ENCODE measurements at regions not wholly inside any gene's neighbourhood (a gene's known extent, or its start where the extent isn't known, plus 50 kb on each side); places are given as distances from the start of the nearest gene placed in this dataset.

GRCh38 chr3:3586843-3587646, 212.2 kb upstream of the LRRN1 start (continued):
- TF ChIP-seq ATF2 (IDR thresholded peaks at IDR 0.05; ENCODE audit: low read length): no peak
- no peak for TF ChIP-seq EZH2 (IDR thresholded peaks at IDR 0.05; ENCODE audit: low read depth, low read length, severe bottlenecking)
- TF ChIP-seq, protein P1, sequence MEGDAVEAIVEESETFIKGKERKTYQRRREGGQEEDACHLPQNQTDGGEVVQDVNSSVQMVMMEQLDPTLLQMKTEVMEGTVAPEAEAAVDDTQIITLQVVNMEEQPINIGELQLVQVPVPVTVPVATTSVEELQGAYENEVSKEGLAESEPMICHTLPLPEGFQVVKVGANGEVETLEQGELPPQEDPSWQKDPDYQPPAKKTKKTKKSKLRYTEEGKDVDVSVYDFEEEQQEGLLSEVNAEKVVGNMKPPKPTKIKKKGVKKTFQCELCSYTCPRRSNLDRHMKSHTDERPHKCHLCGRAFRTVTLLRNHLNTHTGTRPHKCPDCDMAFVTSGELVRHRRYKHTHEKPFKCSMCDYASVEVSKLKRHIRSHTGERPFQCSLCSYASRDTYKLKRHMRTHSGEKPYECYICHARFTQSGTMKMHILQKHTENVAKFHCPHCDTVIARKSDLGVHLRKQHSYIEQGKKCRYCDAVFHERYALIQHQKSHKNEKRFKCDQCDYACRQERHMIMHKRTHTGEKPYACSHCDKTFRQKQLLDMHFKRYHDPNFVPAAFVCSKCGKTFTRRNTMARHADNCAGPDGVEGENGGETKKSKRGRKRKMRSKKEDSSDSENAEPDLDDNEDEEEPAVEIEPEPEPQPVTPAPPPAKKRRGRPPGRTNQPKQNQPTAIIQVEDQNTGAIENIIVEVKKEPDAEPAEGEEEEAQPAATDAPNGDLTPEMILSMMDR (IDR thresholded peaks at IDR 0.05; ENCODE audit: control extremely low read depth in 1 of 3, insufficient read depth in 1 of 3, low read depth in 1 of 3, low read length in 3 of 3): no peak

Data from H1 (cell line).